HG02678 (cell line): ENCODE measurements at regions not wholly inside any gene's neighbourhood (a gene's known extent, or its start where the extent isn't known, plus 50 kb on each side); places are given as distances from the start of the nearest gene placed in this dataset.
"Not testable (repeated sequence)": the region's sequence is repeated elsewhere in the genome, so short reads cannot be mapped to it uniquely, and the experiment has no call there.

ENCODE experiments used
- ATAC-seq: cut with Tn5 transposase; IDR thresholded peaks from one replicate; pipeline ENCODE4 v1.9.1; 2021; ENCODE audit warnings: mild to moderate bottlenecking, moderate library complexity; ENCODE audit not compliant: unreplicated experiment

- ATAC-seq: no peak
Observed at GRCh38 chr12:33672836-33673577, 233.4 kb upstream of the SYT10 start.

- no peak for ATAC-seq
Observed at GRCh38 chr12:33676866-33677265, 237.2 kb upstream of the SYT10 start.

GRCh38 chr12:33678221-33678964 is 238.8 kb upstream of the SYT10 start:
- ATAC-seq: no peak

GRCh38 chr12:33690562-33690961 is 250.9 kb upstream of the SYT10 start:
- ATAC-seq: no peak

- no peak for ATAC-seq
Observed at GRCh38 chr12:33703221-33703620, 263.6 kb upstream of the SYT10 start.

- ATAC-seq: no peak
Observed at GRCh38 chr12:33706927-33707326, 267.3 kb upstream of the SYT10 start.

GRCh38 chr12:33708935-33709334 is 269.3 kb upstream of the SYT10 start:
- no peak for ATAC-seq

- ATAC-seq: no peak
Observed at GRCh38 chr12:33710548-33710947, 270.9 kb upstream of the SYT10 start.

- no peak for ATAC-seq
Observed at GRCh38 chr12:33718631-33719030, 279.0 kb upstream of the SYT10 start.

- no peak for ATAC-seq
Observed at GRCh38 chr12:33721561-33721960, 281.9 kb upstream of the SYT10 start.

GRCh38 chr12:33724867-33725266 is 285.2 kb upstream of the SYT10 start:
- ATAC-seq: no peak

GRCh38 chr12:33734871-33735270 is 287.4 kb upstream of the ALG10 start:
- ATAC-seq: no peak

GRCh38 chr12:33752854-33753253 is 269.4 kb upstream of the ALG10 start:
- no peak for ATAC-seq

- no peak for ATAC-seq
Observed at GRCh38 chr12:33757701-33758100, 264.6 kb upstream of the ALG10 start.

GRCh38 chr12:33759279-33759678 is 263.0 kb upstream of the ALG10 start:
- ATAC-seq: no peak

GRCh38 chr12:33763331-33763730 is 259.0 kb upstream of the ALG10 start:
- no peak for ATAC-seq

- no peak for ATAC-seq
Observed at GRCh38 chr12:33770652-33771051, 251.6 kb upstream of the ALG10 start.

GRCh38 chr12:33771889-33772288 is 250.4 kb upstream of the ALG10 start:
- ATAC-seq: no peak

GRCh38 chr12:33773091-33773490 is 249.2 kb upstream of the ALG10 start:
- ATAC-seq: not testable (repeated sequence)

- ATAC-seq: no peak
Observed at GRCh38 chr12:33786532-33786931, 235.8 kb upstream of the ALG10 start.

GRCh38 chr12:33794954-33795353 is 227.3 kb upstream of the ALG10 start:
- ATAC-seq: no peak

- ATAC-seq: no peak
Observed at GRCh38 chr12:33795536-33795935, 226.8 kb upstream of the ALG10 start.
